PC-9 (cell line): ENCODE measurements at regions not wholly inside any gene's neighbourhood (a gene's known extent, or its start where the extent isn't known, plus 50 kb on each side); places are given as distances from the start of the nearest gene placed in this dataset.

Experiments used
- CTCF ChIP-seq: fragments of 200-600 bp; sonication (generic); conservative IDR thresholded peaks from 2 replicates; pipeline ENCODE4 v1.6.1; 2017; ENCODE audit warnings: mixed run types, antibody characterized with exemption, mild to moderate bottlenecking, moderate library complexity
- EZH2 ChIP-seq: fragments of 200-600 bp; sonication (generic); IDR thresholded peaks from 2 replicates; pipeline ENCODE4 v1.8.0; 2017; ENCODE audit warnings: antibody characterized with exemption, low read depth

- TF ChIP-seq CTCF (no peak), EZH2 (no peak)
These were observed 234.6 kb downstream of the PPP1R3A start for GRCh38 chr7:113684165-113684564.
